Stimulated activated CD8-positive, alpha-beta memory T cell treated with anti-CD3 and anti-CD28 coated beads, Interleukin-4, amount 100 ng/mL, for 1 hour (primary cell): ENCODE measurements at regions not wholly inside any gene's neighbourhood (a gene's known extent, or its start where the extent isn't known, plus 50 kb on each side); places are given as distances from the start of the nearest gene placed in this dataset.

Experiments
- DNase-seq, 2 donors: peaks; one replicate each; pipeline ENCODE4 v3.0.0-alpha.2; 2020; ENCODE audit warnings: low read depth in 2 of 2, low spot score in 1 of 2

- DNase-seq: no peak
These were observed 195.8 kb downstream of the PTEN start for GRCh38 chr10:88059190-88059589.

- DNase-seq: no peak
These were observed 197.3 kb downstream of the PTEN start for GRCh38 chr10:88060762-88061161.

GRCh38 chr10:88062385-88062784 is 199.0 kb downstream of the PTEN start:
- DNase-seq: no peak

- DNase-seq: no peak
These were observed 199.5 kb downstream of the PTEN start for GRCh38 chr10:88062798-88063472.

- no peak for DNase-seq
These were observed 200.6 kb downstream of the PTEN start for GRCh38 chr10:88063861-88064557.

GRCh38 chr10:88064608-88065382 is 201.4 kb downstream of the PTEN start:
- no peak for DNase-seq

- DNase-seq: no peak
These were observed 202.1 kb downstream of the PTEN start for GRCh38 chr10:88065383-88066049.

GRCh38 chr10:88066319-88066718 is 202.9 kb downstream of the PTEN start:
- no peak for DNase-seq

GRCh38 chr10:88066876-88067275 is 203.5 kb downstream of the PTEN start:
- DNase-seq: no peak

GRCh38 chr10:88067737-88068136 is 204.3 kb downstream of the PTEN start:
- no peak for DNase-seq

- DNase-seq: no peak
These were observed 205.9 kb downstream of the PTEN start for GRCh38 chr10:88069338-88069737.

- DNase-seq: no peak
These were observed 206.9 kb downstream of the PTEN start for GRCh38 chr10:88070080-88070880.

GRCh38 chr10:88071879-88072278 is 208.5 kb downstream of the PTEN start:
- no peak for DNase-seq

- no peak for DNase-seq
These were observed 210.3 kb downstream of the PTEN start for GRCh38 chr10:88073682-88074081.

GRCh38 chr10:88074971-88075370 is 211.5 kb downstream of the PTEN start:
- no peak for DNase-seq

- no peak for DNase-seq
These were observed 212.8 kb downstream of the PTEN start for GRCh38 chr10:88076027-88076880.

- DNase-seq: no peak
These were observed 214.6 kb downstream of the PTEN start for GRCh38 chr10:88077977-88078376.

- DNase-seq: no peak
These were observed 216.8 kb downstream of the PTEN start for GRCh38 chr10:88080213-88080612.

GRCh38 chr10:88081457-88082054 is 218.1 kb downstream of the PTEN start:
- no peak for DNase-seq
